ENCODE measurements at regions not wholly inside any gene's neighbourhood (a gene's known extent, or its start where the extent isn't known, plus 50 kb on each side); places are given as distances from the start of the nearest gene placed in this dataset.
"Not testable (repeated sequence)": the region's sequence is repeated elsewhere in the genome, so short reads cannot be mapped to it uniquely, and the experiment has no call there.

GRCh38 chr6:88413459-88413858 is 247.3 kb upstream of the CNR1 start:
- no TSS peak for BruUV-seq (replicated peaks)

GRCh38 chr6:88408355-88408754 is 242.2 kb upstream of the CNR1 start:
- POLR2A ChIA-PET; H3K4me1 Mint-ChIP-seq (ENCODE audit: insufficient read depth, unreplicated experiment); H3K27ac Mint-ChIP-seq (ENCODE audit: low read depth, unreplicated experiment); CTCF ChIA-PET; BruUV-seq (replicated peaks); H3K4me3 Mint-ChIP-seq (ENCODE audit: unreplicated experiment); H3K9me3 Mint-ChIP-seq (ENCODE audit: unreplicated experiment); intact Hi-C loops (cut with micrococcal nuclease); DNase-seq (ENCODE audit: unreplicated experiment); H3K27me3 Mint-ChIP-seq (ENCODE audit: insufficient read depth, unreplicated experiment); H3K36me3 Mint-ChIP-seq (ENCODE audit: insufficient read depth, unreplicated experiment): not testable (repeated sequence)

More at GRCh38 chr6:88413459-88413858, 247.3 kb upstream of the CNR1 start:
- Mint-ChIP-seq H3K27ac (ENCODE audit: low read depth, unreplicated experiment) (no peak overlapping the region), H3K4me3 (ENCODE audit: unreplicated experiment) (no peak overlapping the region), H3K36me3 (ENCODE audit: insufficient read depth, unreplicated experiment) (no peaks in the 10 kb centered on the region), H3K9me3 (ENCODE audit: unreplicated experiment) (peaks cover 10% of the 10 kb centered on the region), H3K27me3 (ENCODE audit: insufficient read depth, unreplicated experiment) (no peaks in the 10 kb centered on the region), H3K4me1 (ENCODE audit: insufficient read depth, unreplicated experiment) (no peaks in the 10 kb centered on the region)
- ChIA-PET POLR2A (no interaction called here), CTCF (no interaction called here)
- no peak for TF ChIP-seq CTCF (IDR thresholded peaks at IDR 0.05; ENCODE audit: unreplicated experiment)
- DNase-seq (ENCODE audit: unreplicated experiment) = no peak
- intact Hi-C loops (cut with micrococcal nuclease) = no loop called here

- CTCF ChIA-PET; POLR2A ChIA-PET; H3K9me3 Mint-ChIP-seq (ENCODE audit: unreplicated experiment); H3K27ac Mint-ChIP-seq (ENCODE audit: low read depth, unreplicated experiment); H3K27me3 Mint-ChIP-seq (ENCODE audit: insufficient read depth, unreplicated experiment); intact Hi-C loops (cut with micrococcal nuclease); H3K36me3 Mint-ChIP-seq (ENCODE audit: insufficient read depth, unreplicated experiment); BruUV-seq (replicated peaks); H3K4me1 Mint-ChIP-seq (ENCODE audit: insufficient read depth, unreplicated experiment); H3K4me3 Mint-ChIP-seq (ENCODE audit: unreplicated experiment); DNase-seq (ENCODE audit: unreplicated experiment): not testable (repeated sequence)
Measured at GRCh38 chr6:88406674-88407073, 240.5 kb upstream of the CNR1 start.

- no peaks in the 10 kb centered on the region for H3K27me3 Mint-ChIP-seq (ENCODE audit: insufficient read depth, unreplicated experiment)
- BruUV-seq (replicated peaks) = no TSS peak
- no peak overlapping the region for H3K4me3 Mint-ChIP-seq (ENCODE audit: unreplicated experiment)
- no peaks in the 10 kb centered on the region for H3K4me1 Mint-ChIP-seq (ENCODE audit: insufficient read depth, unreplicated experiment)
- H3K9me3 Mint-ChIP-seq (ENCODE audit: unreplicated experiment) = no peaks in the 10 kb centered on the region
- TF ChIP-seq CTCF (IDR thresholded peaks at IDR 0.05; ENCODE audit: unreplicated experiment) = no peak
- ChIA-PET CTCF (interaction anchor here (0.6 kb wide), 1 partner anchor 41 kb away, joined by 5 read pairs; no protein-coding TSS in a partner anchor), POLR2A (interaction anchor here (0.6 kb wide), 1 partner anchor 98 kb away, joined by 3 read pairs; no protein-coding TSS in a partner anchor)
- no peaks in the 10 kb centered on the region for H3K36me3 Mint-ChIP-seq (ENCODE audit: insufficient read depth, unreplicated experiment)
- DNase-seq (ENCODE audit: unreplicated experiment) = no peak
- intact Hi-C loops (cut with micrococcal nuclease) = no loop called here
- no peak overlapping the region for H3K27ac Mint-ChIP-seq (ENCODE audit: low read depth, unreplicated experiment)
Measured at GRCh38 chr6:88403486-88403885, 237.3 kb upstream of the CNR1 start.

- no peaks in the 10 kb centered on the region for H3K9me3 Mint-ChIP-seq (ENCODE audit: unreplicated experiment)
- no peak for TF ChIP-seq CTCF (IDR thresholded peaks at IDR 0.05; ENCODE audit: unreplicated experiment)
- no peak overlapping the region for H3K4me3 Mint-ChIP-seq (ENCODE audit: unreplicated experiment)
- no peaks in the 10 kb centered on the region for H3K27me3 Mint-ChIP-seq (ENCODE audit: insufficient read depth, unreplicated experiment)
- ChIA-PET POLR2A (no interaction called here), CTCF (no interaction called here)
- no peak overlapping the region for H3K27ac Mint-ChIP-seq (ENCODE audit: low read depth, unreplicated experiment)
- intact Hi-C loops (cut with micrococcal nuclease) = no loop called here
- DNase-seq (ENCODE audit: unreplicated experiment) = no peak
- no peaks in the 10 kb centered on the region for H3K4me1 Mint-ChIP-seq (ENCODE audit: insufficient read depth, unreplicated experiment)
- H3K36me3 Mint-ChIP-seq (ENCODE audit: insufficient read depth, unreplicated experiment) = no peaks in the 10 kb centered on the region
- BruUV-seq (replicated peaks) = no TSS peak
Measured at GRCh38 chr6:88402909-88403308, 236.8 kb upstream of the CNR1 start.

- intact Hi-C loops (cut with micrococcal nuclease); H3K9me3 Mint-ChIP-seq (ENCODE audit: unreplicated experiment); H3K27me3 Mint-ChIP-seq (ENCODE audit: insufficient read depth, unreplicated experiment); BruUV-seq (replicated peaks); POLR2A ChIA-PET; H3K27ac Mint-ChIP-seq (ENCODE audit: low read depth, unreplicated experiment); H3K4me3 Mint-ChIP-seq (ENCODE audit: unreplicated experiment); DNase-seq (ENCODE audit: unreplicated experiment); H3K36me3 Mint-ChIP-seq (ENCODE audit: insufficient read depth, unreplicated experiment); H3K4me1 Mint-ChIP-seq (ENCODE audit: insufficient read depth, unreplicated experiment): not testable (repeated sequence)
- CTCF ChIA-PET = interaction anchor here (0.6 kb wide), 1 partner anchor 8 kb away, joined by 3 read pairs; no protein-coding TSS in a partner anchor
Measured at GRCh38 chr6:88390998-88391397, 224.9 kb upstream of the CNR1 start.
